ENCODE measurements at regions not wholly inside any gene's neighbourhood (a gene's known extent, or its start where the extent isn't known, plus 50 kb on each side); places are given as distances from the start of the nearest gene placed in this dataset.

- no peak overlapping the region for H3K4me3 ChIP-seq (replicated peaks; ENCODE audit: low read depth, low read length)
- TF ChIP-seq CTCF (IDR thresholded peaks at IDR 0.05; ENCODE audit: low read depth, low read length, missing control alignments) = no peak
- no peak for DNase-seq (ENCODE audit: extremely low read depth, low read depth)
Measured at GRCh38 chr20:22699396-22699795, 115.0 kb upstream of the FOXA2 start.

GRCh38 chr20:22700367-22700766 is 116.0 kb upstream of the FOXA2 start:
- no peak for TF ChIP-seq CTCF (IDR thresholded peaks at IDR 0.05; ENCODE audit: low read depth, low read length, missing control alignments)
- no peak for DNase-seq (ENCODE audit: extremely low read depth, low read depth)
- H3K4me3 ChIP-seq (replicated peaks; ENCODE audit: low read depth, low read length) = no peak overlapping the region

GRCh38 chr20:22701679-22702308 is 117.4 kb upstream of the FOXA2 start:
- DNase-seq (ENCODE audit: extremely low read depth, low read depth) = no peak
- no peak for TF ChIP-seq CTCF (IDR thresholded peaks at IDR 0.05; ENCODE audit: low read depth, low read length, missing control alignments)
- H3K4me3 ChIP-seq (replicated peaks; ENCODE audit: low read depth, low read length) = no peak overlapping the region

- DNase-seq (ENCODE audit: extremely low read depth, low read depth) = no peak
- H3K4me3 ChIP-seq (replicated peaks; ENCODE audit: low read depth, low read length) = no peak overlapping the region
- TF ChIP-seq CTCF (IDR thresholded peaks at IDR 0.05; ENCODE audit: low read depth, low read length, missing control alignments) = no peak
Measured at GRCh38 chr20:22703843-22704242, 119.5 kb upstream of the FOXA2 start.

- DNase-seq (ENCODE audit: extremely low read depth, low read depth) = no peak
- no peak overlapping the region for H3K4me3 ChIP-seq (replicated peaks; ENCODE audit: low read depth, low read length)
- TF ChIP-seq CTCF (IDR thresholded peaks at IDR 0.05; ENCODE audit: low read depth, low read length, missing control alignments) = no peak
Measured at GRCh38 chr20:22711971-22712755, 127.8 kb upstream of the FOXA2 start.

- no peak for TF ChIP-seq CTCF (IDR thresholded peaks at IDR 0.05; ENCODE audit: low read depth, low read length, missing control alignments)
- no peak overlapping the region for H3K4me3 ChIP-seq (replicated peaks; ENCODE audit: low read depth, low read length)
- no peak for DNase-seq (ENCODE audit: extremely low read depth, low read depth)
Measured at GRCh38 chr20:22716821-22717351, 132.5 kb upstream of the FOXA2 start.

Data from HFF-Myc (cell line).